HAP-1 (cell line): ENCODE measurements at regions not wholly inside any gene's neighbourhood (a gene's known extent, or its start where the extent isn't known, plus 50 kb on each side); places are given as distances from the start of the nearest gene placed in this dataset.
A peak's percentile ranks its signal among the peaks of the same experiment; 100 is the strongest.

ENCODE experiments used
- DNase-seq, 2 experiments: peaks; one replicate each; pipeline ENCODE4 v3.0.0-alpha.2; 2016 to 2020; ENCODE audit warnings: low spot score in 2 of 2
- H3K27me3 ChIP-seq: fragments of 250-450 bp; sonication (Bioruptor Pico); 2 replicates; pipeline ENCODE4 v1.5.1; 2020; ENCODE audit warnings: low read depth, mild to moderate bottlenecking, moderate library complexity
- H3K36me3 ChIP-seq: fragments of 250-450 bp; sonication (Bioruptor Pico); replicated peaks from 2 replicates; pipeline ENCODE4 v1.5.1; 2020; ENCODE audit warnings: mild to moderate bottlenecking
- H3K4me1 ChIP-seq: fragments of 250-450 bp; sonication (Bioruptor Pico); 2 replicates; pipeline ENCODE4 v1.5.1; 2020; ENCODE audit warnings: mild to moderate bottlenecking
- H3K4me3 ChIP-seq: fragments of 250-450 bp; sonication (Bioruptor Pico); 2 replicates; pipeline ENCODE4 v1.5.1; 2020; ENCODE audit warnings: mild to moderate bottlenecking, moderate library complexity
- H3K9me3 ChIP-seq: fragments of 250-450 bp; sonication (Bioruptor Pico); 2 replicates; pipeline ENCODE4 v1.5.1; 2020; ENCODE audit warnings: mild to moderate bottlenecking, moderate library complexity
- in situ Hi-C: fragments of 300-500 bp; cut with MboI; formaldehyde crosslinking; loops from 3 replicates; pipeline ENCODE4 v1.14.3; 2020; ENCODE audit warnings: low sequenced_read_pairs, inconsistent platforms, mixed read lengths

GRCh38 chr14:49946320-49947141 lies 53.6 kb downstream of the ARF6 start:
- peak; percentile 34 to 42 for DNase-seq

GRCh38 chr14:49947506-49947905 lies 54.6 kb downstream of the ARF6 start:
- no peaks in the 10 kb centered on the region for H3K27me3 ChIP-seq
- no peaks in the 10 kb centered on the region for H3K9me3 ChIP-seq
- H3K4me1 ChIP-seq, result no peaks in the 10 kb centered on the region
- in situ Hi-C loops, result no loop called here
- DNase-seq, result no peak
- H3K36me3 ChIP-seq, result no peaks in the 10 kb centered on the region
- H3K4me3 ChIP-seq, result no peak overlapping the region

More at GRCh38 chr14:49946320-49947141, 53.6 kb downstream of the ARF6 start:
- H3K4me3 ChIP-seq, result no peak overlapping the region
- H3K27me3 ChIP-seq, result no peaks in the 10 kb centered on the region
- in situ Hi-C loops, result no loop called here
- no peaks in the 10 kb centered on the region for H3K36me3 ChIP-seq
- no peaks in the 10 kb centered on the region for H3K4me1 ChIP-seq
- H3K9me3 ChIP-seq, result no peaks in the 10 kb centered on the region

GRCh38 chr14:49950275-49951228 lies 57.7 kb downstream of the ARF6 start:
- no peaks in the 10 kb centered on the region for H3K9me3 ChIP-seq
- in situ Hi-C loops, result no loop called here
- H3K4me3 ChIP-seq, result no peak overlapping the region
- H3K4me1 ChIP-seq, result no peaks in the 10 kb centered on the region
- no peak for DNase-seq
- H3K36me3 ChIP-seq, result no peaks in the 10 kb centered on the region
- H3K27me3 ChIP-seq, result no peaks in the 10 kb centered on the region

- no peaks in the 10 kb centered on the region for H3K36me3 ChIP-seq
- H3K4me3 ChIP-seq, result no peak overlapping the region
- in situ Hi-C loops, result no loop called here
- H3K9me3 ChIP-seq, result no peaks in the 10 kb centered on the region
- H3K27me3 ChIP-seq, result no peaks in the 10 kb centered on the region
- no peak for DNase-seq
- no peaks in the 10 kb centered on the region for H3K4me1 ChIP-seq
These were observed 58.3 kb downstream of the ARF6 start for GRCh38 chr14:49951229-49951607.

- Histone ChIP-seq H3K9me3 (no peaks in the 10 kb centered on the region), H3K36me3 (no peaks in the 10 kb centered on the region), H3K27me3 (no peaks in the 10 kb centered on the region), H3K4me1 (no peaks in the 10 kb centered on the region), H3K4me3 (no peak overlapping the region)
- no peak for DNase-seq
- in situ Hi-C loops, result no loop called here
These were observed 58.9 kb downstream of the ARF6 start for GRCh38 chr14:49951691-49952345.

GRCh38 chr14:49953196-49953595 lies 60.3 kb downstream of the ARF6 start:
- H3K9me3 ChIP-seq, result no peaks in the 10 kb centered on the region
- no peaks in the 10 kb centered on the region for H3K27me3 ChIP-seq
- no peaks in the 10 kb centered on the region for H3K4me1 ChIP-seq
- no peaks in the 10 kb centered on the region for H3K36me3 ChIP-seq
- no peak for DNase-seq
- no peak overlapping the region for H3K4me3 ChIP-seq
- in situ Hi-C loops, result no loop called here

- in situ Hi-C loops, result no loop called here
These were observed 61.3 kb downstream of the ARF6 start for GRCh38 chr14:49954171-49954631.

GRCh38 chr14:49955024-49955423 lies 62.1 kb downstream of the ARF6 start:
- no peaks in the 10 kb centered on the region for H3K4me1 ChIP-seq
- DNase-seq, result no peak

More at GRCh38 chr14:49954171-49954631, 61.3 kb downstream of the ARF6 start:
- DNase-seq, result no peak
- Histone ChIP-seq H3K4me1 (no peaks in the 10 kb centered on the region), H3K9me3 (no peaks in the 10 kb centered on the region), H3K4me3 (no peak overlapping the region), H3K36me3 (no peaks in the 10 kb centered on the region), H3K27me3 (no peaks in the 10 kb centered on the region)

GRCh38 chr14:49957089-49957852 lies 64.4 kb downstream of the ARF6 start:
- no peaks in the 10 kb centered on the region for H3K27me3 ChIP-seq
- H3K9me3 ChIP-seq, result no peaks in the 10 kb centered on the region
- DNase-seq, result no peak
- no peaks in the 10 kb centered on the region for H3K4me1 ChIP-seq
- in situ Hi-C loops, result no loop called here
- H3K4me3 ChIP-seq, result no peak overlapping the region
- H3K36me3 ChIP-seq, result no peaks in the 10 kb centered on the region

More at GRCh38 chr14:49955024-49955423, 62.1 kb downstream of the ARF6 start:
- Histone ChIP-seq H3K36me3 (no peaks in the 10 kb centered on the region), H3K9me3 (no peaks in the 10 kb centered on the region), H3K4me3 (no peak overlapping the region), H3K27me3 (no peaks in the 10 kb centered on the region)
- in situ Hi-C loops, result no loop called here

GRCh38 chr14:49959822-49960408 lies 67.0 kb downstream of the ARF6 start:
- DNase-seq, result no peak
- Histone ChIP-seq H3K4me1 (no peaks in the 10 kb centered on the region), H3K27me3 (no peaks in the 10 kb centered on the region), H3K4me3 (no peak overlapping the region), H3K9me3 (no peaks in the 10 kb centered on the region), H3K36me3 (no peaks in the 10 kb centered on the region)
- in situ Hi-C loops, result no loop called here

GRCh38 chr14:49960453-49960852 lies 67.6 kb downstream of the ARF6 start:
- H3K27me3 ChIP-seq, result no peaks in the 10 kb centered on the region
- in situ Hi-C loops, result no loop called here
- no peaks in the 10 kb centered on the region for H3K36me3 ChIP-seq
- DNase-seq, result no peak
- no peaks in the 10 kb centered on the region for H3K4me1 ChIP-seq
- H3K4me3 ChIP-seq, result no peak overlapping the region
- H3K9me3 ChIP-seq, result no peaks in the 10 kb centered on the region

- Histone ChIP-seq H3K4me3 (no peak overlapping the region), H3K36me3 (no peaks in the 10 kb centered on the region), H3K27me3 (no peaks in the 10 kb centered on the region), H3K4me1 (peaks cover 8% of the 10 kb centered on the region), H3K9me3 (no peaks in the 10 kb centered on the region)
- in situ Hi-C loops, result no loop called here
- no peak for DNase-seq
These were observed 68.7 kb downstream of the ARF6 start for GRCh38 chr14:49961270-49962222.
